ENCODE measurements at regions not wholly inside any gene's neighbourhood (a gene's known extent, or its start where the extent isn't known, plus 50 kb on each side); places are given as distances from the start of the nearest gene placed in this dataset.

DNA sequence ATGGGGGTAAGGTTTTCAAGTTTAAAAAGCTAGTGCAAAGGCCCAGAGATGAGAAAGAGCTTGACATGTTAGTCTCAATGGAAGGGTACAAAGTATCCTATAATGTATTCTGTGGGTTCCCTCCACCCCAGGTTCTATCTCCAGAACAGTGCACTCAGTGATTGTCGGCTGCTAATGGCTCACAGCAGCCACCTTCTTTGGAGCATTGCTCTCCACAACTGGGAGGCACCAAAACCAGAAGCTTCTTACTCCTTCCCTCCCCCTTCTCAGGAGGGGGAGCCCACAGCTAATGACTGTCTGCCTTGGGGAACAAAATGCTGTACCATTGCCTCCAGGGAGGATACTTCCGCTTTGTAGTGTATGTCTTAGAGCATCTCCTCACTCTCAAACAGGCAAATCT lies 439.4 kb upstream of the RBMS3 start:
- TF ChIP-seq, protein P1, sequence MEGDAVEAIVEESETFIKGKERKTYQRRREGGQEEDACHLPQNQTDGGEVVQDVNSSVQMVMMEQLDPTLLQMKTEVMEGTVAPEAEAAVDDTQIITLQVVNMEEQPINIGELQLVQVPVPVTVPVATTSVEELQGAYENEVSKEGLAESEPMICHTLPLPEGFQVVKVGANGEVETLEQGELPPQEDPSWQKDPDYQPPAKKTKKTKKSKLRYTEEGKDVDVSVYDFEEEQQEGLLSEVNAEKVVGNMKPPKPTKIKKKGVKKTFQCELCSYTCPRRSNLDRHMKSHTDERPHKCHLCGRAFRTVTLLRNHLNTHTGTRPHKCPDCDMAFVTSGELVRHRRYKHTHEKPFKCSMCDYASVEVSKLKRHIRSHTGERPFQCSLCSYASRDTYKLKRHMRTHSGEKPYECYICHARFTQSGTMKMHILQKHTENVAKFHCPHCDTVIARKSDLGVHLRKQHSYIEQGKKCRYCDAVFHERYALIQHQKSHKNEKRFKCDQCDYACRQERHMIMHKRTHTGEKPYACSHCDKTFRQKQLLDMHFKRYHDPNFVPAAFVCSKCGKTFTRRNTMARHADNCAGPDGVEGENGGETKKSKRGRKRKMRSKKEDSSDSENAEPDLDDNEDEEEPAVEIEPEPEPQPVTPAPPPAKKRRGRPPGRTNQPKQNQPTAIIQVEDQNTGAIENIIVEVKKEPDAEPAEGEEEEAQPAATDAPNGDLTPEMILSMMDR (IDR thresholded peaks at IDR 0.05): no peak
- no peak for TF ChIP-seq POLR2AphosphoS5 (IDR thresholded peaks at IDR 0.05)
